ENCODE measurements at regions not wholly inside any gene's neighbourhood (a gene's known extent, or its start where the extent isn't known, plus 50 kb on each side); places are given as distances from the start of the nearest gene placed in this dataset.

GRCh38 chr14:101369916-101370592 lies 191.2 kb upstream of the DIO3 start:
- H3K4me3 ChIP-seq (ENCODE audit: low read depth, low read length, poor library complexity, severe bottlenecking), result no peak overlapping the region
- no peaks in the 10 kb centered on the region for H3K4me1 ChIP-seq (ENCODE audit: insufficient read depth, low read length, poor library complexity, severe bottlenecking)
- BruUV-seq (replicated peaks), result no TSS peak
- TF ChIP-seq, protein P1, sequence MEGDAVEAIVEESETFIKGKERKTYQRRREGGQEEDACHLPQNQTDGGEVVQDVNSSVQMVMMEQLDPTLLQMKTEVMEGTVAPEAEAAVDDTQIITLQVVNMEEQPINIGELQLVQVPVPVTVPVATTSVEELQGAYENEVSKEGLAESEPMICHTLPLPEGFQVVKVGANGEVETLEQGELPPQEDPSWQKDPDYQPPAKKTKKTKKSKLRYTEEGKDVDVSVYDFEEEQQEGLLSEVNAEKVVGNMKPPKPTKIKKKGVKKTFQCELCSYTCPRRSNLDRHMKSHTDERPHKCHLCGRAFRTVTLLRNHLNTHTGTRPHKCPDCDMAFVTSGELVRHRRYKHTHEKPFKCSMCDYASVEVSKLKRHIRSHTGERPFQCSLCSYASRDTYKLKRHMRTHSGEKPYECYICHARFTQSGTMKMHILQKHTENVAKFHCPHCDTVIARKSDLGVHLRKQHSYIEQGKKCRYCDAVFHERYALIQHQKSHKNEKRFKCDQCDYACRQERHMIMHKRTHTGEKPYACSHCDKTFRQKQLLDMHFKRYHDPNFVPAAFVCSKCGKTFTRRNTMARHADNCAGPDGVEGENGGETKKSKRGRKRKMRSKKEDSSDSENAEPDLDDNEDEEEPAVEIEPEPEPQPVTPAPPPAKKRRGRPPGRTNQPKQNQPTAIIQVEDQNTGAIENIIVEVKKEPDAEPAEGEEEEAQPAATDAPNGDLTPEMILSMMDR (conservative IDR thresholded peaks at IDR 0.05; ENCODE audit: low read depth, low read length), result no peak
- no peak for TF ChIP-seq EZH2 (IDR thresholded peaks at IDR 0.05; ENCODE audit: borderline replicate concordance, low read depth, low read length, poor library complexity, severe bottlenecking)
- H3K27ac ChIP-seq (ENCODE audit: low read depth, low read length, poor library complexity, severe bottlenecking), result no peak overlapping the region
- CTCF ChIA-PET, result interaction anchor here (0.6 kb wide), 1 partner anchor 697 kb away, joined by 3 read pairs; no protein-coding TSS in a partner anchor
- intact Hi-C loops (cut with micrococcal nuclease; ENCODE audit: unreplicated experiment), result no loop called here
- no peak for DNase-seq (ENCODE audit: low spot score)
- no peaks in the 10 kb centered on the region for H3K9me3 ChIP-seq (ENCODE audit: low read depth, low read length, poor library complexity, severe bottlenecking)
- POLR2A ChIA-PET (ENCODE audit: low non-redundant PET), result no interaction called here
- H3K27me3 ChIP-seq (replicated peaks; ENCODE audit: insufficient read depth, low read depth, low read length, poor library complexity), result peaks cover 18% of the 10 kb centered on the region
- no peaks in the 10 kb centered on the region for H3K36me3 ChIP-seq (ENCODE audit: insufficient read depth, low read length, poor library complexity, severe bottlenecking)

DNA sequence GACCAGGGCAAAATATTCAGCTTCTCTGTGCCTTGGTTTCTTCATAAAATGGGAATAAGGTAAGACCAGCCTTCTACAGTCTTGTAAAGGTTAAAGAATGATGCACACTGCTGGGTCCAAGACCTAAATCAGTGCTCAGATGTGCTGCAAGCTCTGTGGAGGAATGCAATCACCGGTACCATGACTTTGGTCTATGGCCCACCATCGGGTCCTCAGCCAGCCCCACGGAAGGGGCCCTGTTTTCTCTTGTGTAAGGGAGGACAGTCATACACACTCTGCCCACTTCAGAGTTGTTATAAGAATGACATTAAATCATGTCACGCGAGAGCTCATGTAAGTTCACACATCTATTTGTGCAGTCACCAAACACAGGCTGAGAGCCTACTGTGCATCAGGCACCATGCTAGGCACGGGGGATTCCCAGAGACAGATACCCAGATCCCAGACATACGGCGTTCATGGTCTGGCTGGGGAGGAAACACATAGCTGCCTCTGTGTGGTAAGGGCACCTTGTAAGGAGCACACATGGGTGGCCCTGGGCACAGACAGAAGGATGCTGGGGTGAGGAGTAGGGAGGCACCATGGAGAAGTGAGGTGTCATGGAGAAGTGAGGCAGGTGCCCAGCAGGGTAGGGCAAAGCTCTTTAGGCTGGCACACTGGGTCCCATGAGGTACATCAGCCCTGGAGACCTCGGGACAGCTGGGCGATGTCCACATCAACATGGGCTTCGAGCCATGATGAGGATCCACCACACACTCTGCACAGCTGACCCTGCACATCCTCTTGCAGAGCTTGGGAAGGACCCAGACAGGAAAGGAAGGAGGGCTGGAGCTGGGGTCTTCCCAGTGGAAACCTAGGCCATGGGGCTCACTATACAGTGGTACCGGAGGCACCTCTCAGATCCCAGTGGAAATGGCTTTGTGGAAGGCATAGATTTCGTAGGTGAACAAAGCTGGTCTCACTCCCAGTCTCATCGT lies 190.4 kb upstream of the DIO3 start:
- CTCF ChIA-PET, result interaction anchor here (0.6 kb wide), 1 partner anchor 696 kb away, joined by 3 read pairs; no protein-coding TSS in a partner anchor
- H3K27me3 ChIP-seq (replicated peaks; ENCODE audit: insufficient read depth, low read depth, low read length, poor library complexity), result peaks cover 26% of the 10 kb centered on the region
- no peak for TF ChIP-seq EZH2 (IDR thresholded peaks at IDR 0.05; ENCODE audit: borderline replicate concordance, low read depth, low read length, poor library complexity, severe bottlenecking)
- TF ChIP-seq, protein P1 (conservative IDR thresholded peaks at IDR 0.05; ENCODE audit: low read depth, low read length), result no peak
- H3K27ac ChIP-seq (ENCODE audit: low read depth, low read length, poor library complexity, severe bottlenecking), result no peak overlapping the region
- no TSS peak for BruUV-seq (replicated peaks)
- intact Hi-C loops (cut with micrococcal nuclease; ENCODE audit: unreplicated experiment), result no loop called here
- H3K36me3 ChIP-seq (ENCODE audit: insufficient read depth, low read length, poor library complexity, severe bottlenecking), result no peaks in the 10 kb centered on the region
- POLR2A ChIA-PET (ENCODE audit: low non-redundant PET), result no interaction called here
- no peak for DNase-seq (ENCODE audit: low spot score)
- H3K4me1 ChIP-seq (ENCODE audit: insufficient read depth, low read length, poor library complexity, severe bottlenecking), result no peaks in the 10 kb centered on the region
- H3K9me3 ChIP-seq (ENCODE audit: low read depth, low read length, poor library complexity, severe bottlenecking), result no peaks in the 10 kb centered on the region
- no peak overlapping the region for H3K4me3 ChIP-seq (ENCODE audit: low read depth, low read length, poor library complexity, severe bottlenecking)

- intact Hi-C loops (cut with micrococcal nuclease; ENCODE audit: unreplicated experiment), result no loop called here
- ChIA-PET POLR2A (ENCODE audit: low non-redundant PET) (no interaction called here), CTCF (no interaction called here)
- no peaks in the 10 kb centered on the region for H3K36me3 ChIP-seq (ENCODE audit: insufficient read depth, low read length, poor library complexity, severe bottlenecking)
- no TSS peak for BruUV-seq (replicated peaks)
- TF ChIP-seq, protein P1 (conservative IDR thresholded peaks at IDR 0.05; ENCODE audit: low read depth, low read length), result no peak
- TF ChIP-seq EZH2 (IDR thresholded peaks at IDR 0.05; ENCODE audit: borderline replicate concordance, low read depth, low read length, poor library complexity, severe bottlenecking), result no peak
- H3K27ac ChIP-seq (ENCODE audit: low read depth, low read length, poor library complexity, severe bottlenecking), result no peak overlapping the region
- no peak for DNase-seq (ENCODE audit: low spot score)
- H3K4me3 ChIP-seq (ENCODE audit: low read depth, low read length, poor library complexity, severe bottlenecking), result no peak overlapping the region
- H3K9me3 ChIP-seq (ENCODE audit: low read depth, low read length, poor library complexity, severe bottlenecking), result no peaks in the 10 kb centered on the region
- H3K27me3 ChIP-seq (replicated peaks; ENCODE audit: insufficient read depth, low read depth, low read length, poor library complexity), result peaks cover 36% of the 10 kb centered on the region
- H3K4me1 ChIP-seq (ENCODE audit: insufficient read depth, low read length, poor library complexity, severe bottlenecking), result no peaks in the 10 kb centered on the region
These were observed 189.2 kb upstream of the DIO3 start for GRCh38 chr14:101371799-101372793.

Measured in A673 (cell line).